SH-SY5Y (cell line): ENCODE measurements at regions not wholly inside any gene's neighbourhood (a gene's known extent, or its start where the extent isn't known, plus 50 kb on each side); places are given as distances from the start of the nearest gene placed in this dataset.

Experiments
- GATA2 ChIP-seq: IDR thresholded peaks from 2 replicates; pipeline ENCODE4 v1.6.1; 2011; ENCODE audit warnings: mild to moderate bottlenecking, low read depth, low read length
- GATA3 ChIP-seq: IDR thresholded peaks from 2 replicates; pipeline ENCODE4 v1.6.1; 2011; ENCODE audit warnings: low read depth, mild to moderate bottlenecking, low read length, moderate library complexity

DNA sequence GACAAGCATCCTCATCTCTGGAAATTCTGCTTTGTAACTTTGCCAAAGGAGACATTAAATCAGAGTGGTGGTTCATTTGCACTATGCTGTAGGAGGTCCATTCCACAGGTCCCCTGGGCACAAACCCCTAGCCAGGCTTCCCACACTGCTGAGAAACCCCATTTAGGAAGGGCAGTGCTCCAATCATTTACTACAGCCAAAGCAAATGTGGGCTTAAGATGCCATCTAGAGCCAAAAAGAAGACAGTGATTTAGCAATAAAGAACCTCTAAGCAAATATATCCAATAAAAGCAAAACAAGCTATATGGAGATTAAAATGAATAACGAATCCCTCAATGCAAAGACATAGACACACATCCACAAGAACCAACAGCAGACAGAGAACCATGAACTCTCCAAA, 129.0 kb upstream of the ALDH1B1 start:
- TF ChIP-seq GATA2 (no peak), GATA3 (no peak)
